ENCODE measurements at regions not wholly inside any gene's neighbourhood (a gene's known extent, or its start where the extent isn't known, plus 50 kb on each side); places are given as distances from the start of the nearest gene placed in this dataset.

- DNase-seq (ENCODE audit: low spot score in 2 of 2): no peak
- TF ChIP-seq POLR2A (IDR thresholded peaks at IDR 0.05): no peak
- TF ChIP-seq, protein P1, sequence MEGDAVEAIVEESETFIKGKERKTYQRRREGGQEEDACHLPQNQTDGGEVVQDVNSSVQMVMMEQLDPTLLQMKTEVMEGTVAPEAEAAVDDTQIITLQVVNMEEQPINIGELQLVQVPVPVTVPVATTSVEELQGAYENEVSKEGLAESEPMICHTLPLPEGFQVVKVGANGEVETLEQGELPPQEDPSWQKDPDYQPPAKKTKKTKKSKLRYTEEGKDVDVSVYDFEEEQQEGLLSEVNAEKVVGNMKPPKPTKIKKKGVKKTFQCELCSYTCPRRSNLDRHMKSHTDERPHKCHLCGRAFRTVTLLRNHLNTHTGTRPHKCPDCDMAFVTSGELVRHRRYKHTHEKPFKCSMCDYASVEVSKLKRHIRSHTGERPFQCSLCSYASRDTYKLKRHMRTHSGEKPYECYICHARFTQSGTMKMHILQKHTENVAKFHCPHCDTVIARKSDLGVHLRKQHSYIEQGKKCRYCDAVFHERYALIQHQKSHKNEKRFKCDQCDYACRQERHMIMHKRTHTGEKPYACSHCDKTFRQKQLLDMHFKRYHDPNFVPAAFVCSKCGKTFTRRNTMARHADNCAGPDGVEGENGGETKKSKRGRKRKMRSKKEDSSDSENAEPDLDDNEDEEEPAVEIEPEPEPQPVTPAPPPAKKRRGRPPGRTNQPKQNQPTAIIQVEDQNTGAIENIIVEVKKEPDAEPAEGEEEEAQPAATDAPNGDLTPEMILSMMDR (IDR thresholded peaks at IDR 0.05): no peak
- intact Hi-C loops (cut with DNase I; ENCODE audit: low total_unique reads): no loop called here
- no peak overlapping the region for H3K4me3 ChIP-seq (ENCODE audit: low read depth, poor library complexity, severe bottlenecking)
- WGBS, 2 donors: 92% methylated on average over 15 of the region's 15 CpGs
Observed at GRCh38 chr6:167552258-167552630, 227.4 kb downstream of the TTLL2 start.

GRCh38 chr6:167552961-167553735, 228.3 kb downstream of the TTLL2 start:
- 78 to 86% methylated on average over 18 to 19 of the region's 19 CpGs for WGBS, 2 donors
- no peak overlapping the region for H3K4me3 ChIP-seq (ENCODE audit: low read depth, poor library complexity, severe bottlenecking)
- TF ChIP-seq POLR2A (IDR thresholded peaks at IDR 0.05): no peak
- TF ChIP-seq, protein P1 (IDR thresholded peaks at IDR 0.05): no peak
- DNase-seq (ENCODE audit: low spot score in 2 of 2): no peak
- intact Hi-C loops (cut with DNase I; ENCODE audit: low total_unique reads): no loop called here

- 92 to 93% methylated on average over 9 of the region's 9 CpGs for WGBS, 2 donors
- H3K4me3 ChIP-seq (ENCODE audit: low read depth, poor library complexity, severe bottlenecking): no peak overlapping the region
- intact Hi-C loops (cut with DNase I; ENCODE audit: low total_unique reads): no loop called here
- no peak for TF ChIP-seq POLR2A (IDR thresholded peaks at IDR 0.05)
- TF ChIP-seq, protein P1 (IDR thresholded peaks at IDR 0.05): no peak
- no peak for DNase-seq (ENCODE audit: low spot score in 2 of 2)
Observed at GRCh38 chr6:167553736-167554119, 228.8 kb downstream of the TTLL2 start.

DNA sequence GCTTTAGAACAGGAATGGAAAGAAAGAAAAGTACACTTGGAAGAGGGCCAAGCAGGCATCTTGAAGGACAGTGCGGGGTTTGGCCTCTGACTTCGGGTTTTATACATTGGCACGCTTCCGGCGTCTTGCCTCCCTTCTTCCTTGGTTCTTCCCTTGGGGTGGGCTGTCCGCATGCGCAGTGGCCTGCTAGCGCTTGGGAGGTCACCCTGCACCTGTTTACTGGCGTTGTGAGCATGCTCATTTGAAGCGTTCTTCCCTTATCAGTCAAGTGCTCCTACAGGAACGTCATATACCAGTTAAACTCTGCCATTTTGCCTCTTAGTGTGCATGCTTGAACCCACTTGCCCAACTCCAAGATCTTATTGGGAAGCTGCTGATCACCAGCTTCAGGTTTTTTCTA, 230.0 kb downstream of the TTLL2 start:
- no peak overlapping the region for H3K4me3 ChIP-seq (ENCODE audit: low read depth, poor library complexity, severe bottlenecking)
- no peak for DNase-seq (ENCODE audit: low spot score in 2 of 2)
- no peak for TF ChIP-seq POLR2A (IDR thresholded peaks at IDR 0.05)
- TF ChIP-seq, protein P1 (IDR thresholded peaks at IDR 0.05): no peak
- intact Hi-C loops (cut with DNase I; ENCODE audit: low total_unique reads): no loop called here
- 93 to 94% methylated on average over 11 of the region's 11 CpGs for WGBS, 2 donors

DNA sequence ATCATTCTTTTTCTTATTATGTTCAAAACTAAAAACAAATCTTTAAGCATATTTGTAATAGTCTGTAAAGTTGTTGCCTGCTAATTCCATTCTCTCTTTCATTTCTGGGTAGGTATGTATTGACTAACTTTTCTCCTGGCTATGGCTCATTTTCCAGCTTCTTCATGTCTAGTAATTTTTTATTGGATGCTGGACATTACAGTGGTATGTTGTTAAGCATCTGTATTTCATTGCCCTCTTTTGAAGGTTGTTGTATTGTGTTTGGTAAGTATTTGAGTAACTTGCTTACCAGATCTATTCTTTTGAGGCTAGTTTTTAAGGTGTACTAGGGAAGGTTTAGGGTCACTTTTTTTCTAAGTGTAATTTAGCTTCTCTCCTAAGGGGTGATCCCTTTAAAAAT, 230.9 kb downstream of the TTLL2 start:
- DNase-seq (ENCODE audit: low spot score in 2 of 2): no peak
- intact Hi-C loops (cut with DNase I; ENCODE audit: low total_unique reads): no loop called here
- TF ChIP-seq, protein P1 (IDR thresholded peaks at IDR 0.05): no peak
- no peak for TF ChIP-seq POLR2A (IDR thresholded peaks at IDR 0.05)
- no peak overlapping the region for H3K4me3 ChIP-seq (ENCODE audit: low read depth, poor library complexity, severe bottlenecking)

GRCh38 chr6:167557675-167558074, 232.8 kb downstream of the TTLL2 start:
- TF ChIP-seq, protein P1 (IDR thresholded peaks at IDR 0.05): no peak
- TF ChIP-seq POLR2A (IDR thresholded peaks at IDR 0.05): no peak
- no peak for DNase-seq (ENCODE audit: low spot score in 2 of 2)
- 72 to 74% methylated on average over 5 of the region's 5 CpGs for WGBS, 2 donors
- H3K4me3 ChIP-seq (ENCODE audit: low read depth, poor library complexity, severe bottlenecking): no peak overlapping the region
- intact Hi-C loops (cut with DNase I; ENCODE audit: low total_unique reads): no loop called here

All from lower leg skin (tissue), 4 donors.